A673 (cell line): ENCODE measurements at regions not wholly inside any gene's neighbourhood (a gene's known extent, or its start where the extent isn't known, plus 50 kb on each side); places are given as distances from the start of the nearest gene placed in this dataset.

Experiments used
- BruUV-seq: library from RNA; stranded (reverse); fragments of 400-500 nt; replicated peaks from 2 replicates; lab custom pipeline; 2021; lab: Mats Ljungman, UMichigan
- CTCF ChIA-PET: fragments of 300-600 bp; sonication (Branson Sonifier 250); formaldehyde crosslinking; loops from one replicate; lab custom pipeline; 2022; ENCODE audit warnings: antibody characterized with exemption; lab: Charles Lee
- POLR2A ChIA-PET: fragments of 300-600 bp; sonication (Branson Sonifier 250); formaldehyde crosslinking; loops from one replicate; lab custom pipeline; 2022; ENCODE audit warnings: antibody characterized with exemption; ENCODE audit not compliant: low non-redundant PET; lab: Charles Lee
- DNase-seq: peaks from one replicate; pipeline ENCODE4 v3.0.0-alpha.2; 2015; ENCODE audit warnings: low spot score
- H3K27ac ChIP-seq: fragments of 200-600 bp; sonication (generic); 2 replicates; pipeline ENCODE4 v1.5.1; 2016; ENCODE audit warnings: mixed run types, low read depth, mild to moderate bottlenecking, mixed read lengths, antibody characterized with exemption, low read length; ENCODE audit not compliant: poor library complexity, severe bottlenecking
- H3K27me3 ChIP-seq: fragments of 200-600 bp; sonication (generic); replicated peaks from 2 replicates; pipeline ENCODE4 v1.6.1; 2017; ENCODE audit warnings: mixed run types, low read depth, mild to moderate bottlenecking, mixed read lengths, antibody characterized with exemption, low read length; ENCODE audit not compliant: insufficient read depth, poor library complexity
- H3K36me3 ChIP-seq: fragments of 200-600 bp; sonication (generic); 2 replicates; pipeline ENCODE4 v1.6.1; 2016; ENCODE audit warnings: mixed run types, mild to moderate bottlenecking, mixed read lengths, antibody characterized with exemption, low read length; ENCODE audit not compliant: insufficient read depth, poor library complexity, severe bottlenecking
- H3K4me1 ChIP-seq: fragments of 200-600 bp; sonication (generic); 2 replicates; pipeline ENCODE4 v1.6.1; 2017; ENCODE audit warnings: mixed run types, mild to moderate bottlenecking, mixed read lengths, antibody characterized with exemption, low read length; ENCODE audit not compliant: insufficient read depth, poor library complexity, severe bottlenecking
- H3K4me3 ChIP-seq: fragments of 200-600 bp; sonication (generic); 2 replicates; pipeline ENCODE4 v1.5.1; 2016; ENCODE audit warnings: low read depth, mixed run types, mild to moderate bottlenecking, mixed read lengths, low read length; ENCODE audit not compliant: poor library complexity, severe bottlenecking
- H3K9me3 ChIP-seq: fragments of 200-600 bp; sonication (generic); 2 replicates; pipeline ENCODE4 v1.6.1; 2016; ENCODE audit warnings: mixed run types, low read depth, mild to moderate bottlenecking, mixed read lengths, antibody characterized with exemption, low read length; ENCODE audit not compliant: poor library complexity, severe bottlenecking
- CTCF ChIP-seq: fragments of 300-800, 200-600 bp; sonication (generic); conservative IDR thresholded peaks from 2 replicates; pipeline ENCODE4 v1.5.1; 2017; ENCODE audit warnings: low read depth, mild to moderate bottlenecking, antibody characterized with exemption, low read length, moderate library complexity, mixed read lengths
- EZH2 ChIP-seq: fragments of 200-600 bp; sonication (generic); IDR thresholded peaks from 2 replicates; pipeline ENCODE4 v1.6.1; 2017; ENCODE audit warnings: borderline replicate concordance, low read depth, mild to moderate bottlenecking, mixed read lengths, antibody characterized with exemption, low read length; ENCODE audit not compliant: poor library complexity, severe bottlenecking
- intact Hi-C: fragments of 100-400 bp; cut with micrococcal nuclease; formaldehyde crosslinking; loops from one replicate; pipeline ENCODE4 v1.10.0; 2022; ENCODE audit not compliant: unreplicated experiment

DNA sequence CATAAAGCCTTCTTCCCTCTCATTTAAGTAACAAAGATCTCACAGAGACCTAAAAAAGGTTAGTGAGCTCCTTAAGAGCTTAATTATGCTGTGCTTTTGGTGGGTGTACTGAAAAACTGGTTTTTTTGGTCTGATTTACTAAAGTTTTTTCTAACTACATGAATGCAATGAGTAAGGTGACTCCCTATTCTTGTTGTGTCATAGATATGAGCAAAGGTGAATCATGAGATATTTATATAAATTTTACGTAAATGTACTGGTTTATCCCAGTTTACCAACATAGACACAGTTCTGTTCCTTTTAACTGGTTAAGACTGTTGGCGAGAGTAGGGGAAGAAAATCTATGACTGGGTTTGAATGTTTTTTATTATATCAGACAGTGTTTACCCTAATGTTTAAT lies 250.5 kb downstream of the NR2F1-AS1 start:
- H3K4me3 ChIP-seq = no peak overlapping the region
- POLR2A ChIA-PET = no interaction called here
- no peaks in the 10 kb centered on the region for H3K36me3 ChIP-seq
- no peaks in the 10 kb centered on the region for H3K4me1 ChIP-seq
- no peak for TF ChIP-seq EZH2
- no peak for TF ChIP-seq CTCF
- CTCF ChIA-PET = no interaction called here
- no peaks in the 10 kb centered on the region for H3K27me3 ChIP-seq
- DNase-seq = no peak
- no peak overlapping the region for H3K27ac ChIP-seq
- intact Hi-C loops = no loop called here
- no TSS peak for BruUV-seq
- H3K9me3 ChIP-seq = no peaks in the 10 kb centered on the region

- intact Hi-C loops = no loop called here
- no TSS peak for BruUV-seq
- CTCF ChIA-PET = no interaction called here
- H3K36me3 ChIP-seq = no peaks in the 10 kb centered on the region
- no peaks in the 10 kb centered on the region for H3K27me3 ChIP-seq
- no peak for DNase-seq
- H3K4me3 ChIP-seq = no peak overlapping the region
- POLR2A ChIA-PET = no interaction called here
- H3K27ac ChIP-seq = no peak overlapping the region
- no peaks in the 10 kb centered on the region for H3K4me1 ChIP-seq
- H3K9me3 ChIP-seq = no peaks in the 10 kb centered on the region
- TF ChIP-seq EZH2 = no peak
- no peak for TF ChIP-seq CTCF
These were observed 251.3 kb downstream of the NR2F1-AS1 start for GRCh38 chr5:93329756-93330155.

- Histone ChIP-seq H3K9me3 (no peaks in the 10 kb centered on the region), H3K36me3 (no peaks in the 10 kb centered on the region), H3K27ac (no peak overlapping the region), H3K4me1 (no peaks in the 10 kb centered on the region), H3K27me3 (no peaks in the 10 kb centered on the region), H3K4me3 (no peak overlapping the region)
- DNase-seq = no peak
- TF ChIP-seq CTCF = no peak
- no peak for TF ChIP-seq EZH2
- ChIA-PET CTCF (no interaction called here), POLR2A (no interaction called here)
- BruUV-seq = no TSS peak
- intact Hi-C loops = no loop called here
These were observed 252.2 kb downstream of the NR2F1-AS1 start for GRCh38 chr5:93328833-93329232.
